HEK293 (cell line): ENCODE measurements at regions not wholly inside any gene's neighbourhood (a gene's known extent, or its start where the extent isn't known, plus 50 kb on each side); places are given as distances from the start of the nearest gene placed in this dataset.

Experiments used
- ZBTB21 ChIP-seq: fragments of 450-650 bp; formaldehyde crosslinking; IDR thresholded peaks from 2 replicates; pipeline ENCODE4 v1.5.1; 2017; ENCODE audit warnings: missing biosample characterization, missing genetic modification characterization
- ZFP37 ChIP-seq: fragments of 450-650 bp; formaldehyde crosslinking; IDR thresholded peaks from 2 replicates; pipeline ENCODE4 v1.5.1; 2016; ENCODE audit warnings: missing biosample characterization, missing genetic modification characterization
- ZIC2 ChIP-seq: fragments of 450-650 bp; formaldehyde crosslinking; IDR thresholded peaks from 2 replicates; pipeline ENCODE4 v1.5.1; 2016; ENCODE audit warnings: missing biosample characterization, missing genetic modification characterization
- ZNF121 ChIP-seq: fragments of 450-650 bp; formaldehyde crosslinking; IDR thresholded peaks from 2 replicates; pipeline ENCODE4 v1.5.1; 2016; ENCODE audit warnings: missing biosample characterization, missing genetic modification characterization
- ZNF24 ChIP-seq: fragments of 450-650 bp; formaldehyde crosslinking; IDR thresholded peaks from 2 replicates; pipeline ENCODE4 v1.5.1; 2016; ENCODE audit warnings: missing biosample characterization, missing genetic modification characterization
- ZNF311 ChIP-seq: fragments of 450-650 bp; formaldehyde crosslinking; IDR thresholded peaks from 2 replicates; pipeline ENCODE4 v1.5.1; 2017; ENCODE audit warnings: missing biosample characterization, missing genetic modification characterization, borderline replicate concordance
- ZNF843 ChIP-seq: fragments of 450-650 bp; formaldehyde crosslinking; IDR thresholded peaks from 2 replicates; pipeline ENCODE4 v1.5.1; 2016; ENCODE audit warnings: missing biosample characterization, missing genetic modification characterization
- TF ChIP-seq, protein P1 (sequence below): fragments of 450-650 bp; formaldehyde crosslinking; IDR thresholded peaks from 2 replicates; pipeline ENCODE4 v1.5.1; 2016; ENCODE audit warnings: missing biosample characterization, missing genetic modification characterization
- TF ChIP-seq, protein P2 (sequence below): fragments of 450-650 bp; formaldehyde crosslinking; IDR thresholded peaks from 2 replicates; pipeline ENCODE4 v1.5.0; 2017; ENCODE audit warnings: missing biosample characterization, missing genetic modification characterization, borderline replicate concordance
- TF ChIP-seq, protein P3 (sequence below): fragments of 450-650 bp; formaldehyde crosslinking; IDR thresholded peaks from 2 replicates; pipeline ENCODE4 v1.5.1; 2016; ENCODE audit warnings: missing biosample characterization, missing genetic modification characterization
- TF ChIP-seq, protein P4 (sequence below): fragments of 450-650 bp; formaldehyde crosslinking; IDR thresholded peaks from 2 replicates; pipeline ENCODE4 v1.5.1; 2016; ENCODE audit warnings: missing biosample characterization, missing genetic modification characterization
- TF ChIP-seq, protein P5 (sequence below): fragments of 450-650 bp; formaldehyde crosslinking; IDR thresholded peaks from 2 replicates; pipeline ENCODE4 v1.5.1; 2016; ENCODE audit warnings: missing biosample characterization, missing genetic modification characterization

DNA sequence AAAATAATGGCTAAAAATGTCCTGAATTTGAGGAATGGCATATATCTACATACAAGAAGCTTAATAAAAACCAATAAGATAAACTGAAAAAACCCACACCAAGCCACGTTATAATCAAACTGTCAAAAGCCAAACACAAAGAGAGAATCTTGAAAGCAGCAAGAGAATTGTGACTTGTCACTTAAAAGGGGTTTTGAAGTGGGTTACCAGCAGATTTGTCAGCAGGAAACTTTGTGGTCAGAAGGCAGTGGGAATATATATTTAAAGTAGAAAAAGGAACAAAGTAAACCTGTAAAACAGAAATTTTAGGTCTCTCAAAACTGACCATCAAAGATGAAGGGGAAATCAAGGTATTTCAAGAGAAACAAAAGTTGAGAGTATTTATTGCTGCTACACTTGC, 171.9 kb upstream of the CNTNAP5 start:
- TF ChIP-seq ZBTB21 (tag by site-specific recombination) (no peak), ZFP37 (tag by site-specific recombination) (no peak), ZNF121 (tag by site-specific recombination) (no peak), ZNF24 (no peak), ZIC2 (no peak), ZNF843 (no peak), ZNF311 (no peak)
- TF ChIP-seq, protein P1, sequence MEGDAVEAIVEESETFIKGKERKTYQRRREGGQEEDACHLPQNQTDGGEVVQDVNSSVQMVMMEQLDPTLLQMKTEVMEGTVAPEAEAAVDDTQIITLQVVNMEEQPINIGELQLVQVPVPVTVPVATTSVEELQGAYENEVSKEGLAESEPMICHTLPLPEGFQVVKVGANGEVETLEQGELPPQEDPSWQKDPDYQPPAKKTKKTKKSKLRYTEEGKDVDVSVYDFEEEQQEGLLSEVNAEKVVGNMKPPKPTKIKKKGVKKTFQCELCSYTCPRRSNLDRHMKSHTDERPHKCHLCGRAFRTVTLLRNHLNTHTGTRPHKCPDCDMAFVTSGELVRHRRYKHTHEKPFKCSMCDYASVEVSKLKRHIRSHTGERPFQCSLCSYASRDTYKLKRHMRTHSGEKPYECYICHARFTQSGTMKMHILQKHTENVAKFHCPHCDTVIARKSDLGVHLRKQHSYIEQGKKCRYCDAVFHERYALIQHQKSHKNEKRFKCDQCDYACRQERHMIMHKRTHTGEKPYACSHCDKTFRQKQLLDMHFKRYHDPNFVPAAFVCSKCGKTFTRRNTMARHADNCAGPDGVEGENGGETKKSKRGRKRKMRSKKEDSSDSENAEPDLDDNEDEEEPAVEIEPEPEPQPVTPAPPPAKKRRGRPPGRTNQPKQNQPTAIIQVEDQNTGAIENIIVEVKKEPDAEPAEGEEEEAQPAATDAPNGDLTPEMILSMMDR (tag by site-specific recombination), result no peak
- TF ChIP-seq, protein P2, sequence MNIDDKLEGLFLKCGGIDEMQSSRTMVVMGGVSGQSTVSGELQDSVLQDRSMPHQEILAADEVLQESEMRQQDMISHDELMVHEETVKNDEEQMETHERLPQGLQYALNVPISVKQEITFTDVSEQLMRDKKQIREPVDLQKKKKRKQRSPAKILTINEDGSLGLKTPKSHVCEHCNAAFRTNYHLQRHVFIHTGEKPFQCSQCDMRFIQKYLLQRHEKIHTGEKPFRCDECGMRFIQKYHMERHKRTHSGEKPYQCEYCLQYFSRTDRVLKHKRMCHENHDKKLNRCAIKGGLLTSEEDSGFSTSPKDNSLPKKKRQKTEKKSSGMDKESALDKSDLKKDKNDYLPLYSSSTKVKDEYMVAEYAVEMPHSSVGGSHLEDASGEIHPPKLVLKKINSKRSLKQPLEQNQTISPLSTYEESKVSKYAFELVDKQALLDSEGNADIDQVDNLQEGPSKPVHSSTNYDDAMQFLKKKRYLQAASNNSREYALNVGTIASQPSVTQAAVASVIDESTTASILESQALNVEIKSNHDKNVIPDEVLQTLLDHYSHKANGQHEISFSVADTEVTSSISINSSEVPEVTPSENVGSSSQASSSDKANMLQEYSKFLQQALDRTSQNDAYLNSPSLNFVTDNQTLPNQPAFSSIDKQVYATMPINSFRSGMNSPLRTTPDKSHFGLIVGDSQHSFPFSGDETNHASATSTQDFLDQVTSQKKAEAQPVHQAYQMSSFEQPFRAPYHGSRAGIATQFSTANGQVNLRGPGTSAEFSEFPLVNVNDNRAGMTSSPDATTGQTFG (tag by site-specific recombination), result no peak
- TF ChIP-seq, protein P3, sequence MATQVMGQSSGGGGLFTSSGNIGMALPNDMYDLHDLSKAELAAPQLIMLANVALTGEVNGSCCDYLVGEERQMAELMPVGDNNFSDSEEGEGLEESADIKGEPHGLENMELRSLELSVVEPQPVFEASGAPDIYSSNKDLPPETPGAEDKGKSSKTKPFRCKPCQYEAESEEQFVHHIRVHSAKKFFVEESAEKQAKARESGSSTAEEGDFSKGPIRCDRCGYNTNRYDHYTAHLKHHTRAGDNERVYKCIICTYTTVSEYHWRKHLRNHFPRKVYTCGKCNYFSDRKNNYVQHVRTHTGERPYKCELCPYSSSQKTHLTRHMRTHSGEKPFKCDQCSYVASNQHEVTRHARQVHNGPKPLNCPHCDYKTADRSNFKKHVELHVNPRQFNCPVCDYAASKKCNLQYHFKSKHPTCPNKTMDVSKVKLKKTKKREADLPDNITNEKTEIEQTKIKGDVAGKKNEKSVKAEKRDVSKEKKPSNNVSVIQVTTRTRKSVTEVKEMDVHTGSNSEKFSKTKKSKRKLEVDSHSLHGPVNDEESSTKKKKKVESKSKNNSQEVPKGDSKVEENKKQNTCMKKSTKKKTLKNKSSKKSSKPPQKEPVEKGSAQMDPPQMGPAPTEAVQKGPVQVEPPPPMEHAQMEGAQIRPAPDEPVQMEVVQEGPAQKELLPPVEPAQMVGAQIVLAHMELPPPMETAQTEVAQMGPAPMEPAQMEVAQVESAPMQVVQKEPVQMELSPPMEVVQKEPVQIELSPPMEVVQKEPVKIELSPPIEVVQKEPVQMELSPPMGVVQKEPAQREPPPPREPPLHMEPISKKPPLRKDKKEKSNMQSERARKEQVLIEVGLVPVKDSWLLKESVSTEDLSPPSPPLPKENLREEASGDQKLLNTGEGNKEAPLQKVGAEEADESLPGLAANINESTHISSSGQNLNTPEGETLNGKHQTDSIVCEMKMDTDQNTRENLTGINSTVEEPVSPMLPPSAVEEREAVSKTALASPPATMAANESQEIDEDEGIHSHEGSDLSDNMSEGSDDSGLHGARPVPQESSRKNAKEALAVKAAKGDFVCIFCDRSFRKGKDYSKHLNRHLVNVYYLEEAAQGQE (tag by site-specific recombination), result no peak
- TF ChIP-seq, protein P4, sequence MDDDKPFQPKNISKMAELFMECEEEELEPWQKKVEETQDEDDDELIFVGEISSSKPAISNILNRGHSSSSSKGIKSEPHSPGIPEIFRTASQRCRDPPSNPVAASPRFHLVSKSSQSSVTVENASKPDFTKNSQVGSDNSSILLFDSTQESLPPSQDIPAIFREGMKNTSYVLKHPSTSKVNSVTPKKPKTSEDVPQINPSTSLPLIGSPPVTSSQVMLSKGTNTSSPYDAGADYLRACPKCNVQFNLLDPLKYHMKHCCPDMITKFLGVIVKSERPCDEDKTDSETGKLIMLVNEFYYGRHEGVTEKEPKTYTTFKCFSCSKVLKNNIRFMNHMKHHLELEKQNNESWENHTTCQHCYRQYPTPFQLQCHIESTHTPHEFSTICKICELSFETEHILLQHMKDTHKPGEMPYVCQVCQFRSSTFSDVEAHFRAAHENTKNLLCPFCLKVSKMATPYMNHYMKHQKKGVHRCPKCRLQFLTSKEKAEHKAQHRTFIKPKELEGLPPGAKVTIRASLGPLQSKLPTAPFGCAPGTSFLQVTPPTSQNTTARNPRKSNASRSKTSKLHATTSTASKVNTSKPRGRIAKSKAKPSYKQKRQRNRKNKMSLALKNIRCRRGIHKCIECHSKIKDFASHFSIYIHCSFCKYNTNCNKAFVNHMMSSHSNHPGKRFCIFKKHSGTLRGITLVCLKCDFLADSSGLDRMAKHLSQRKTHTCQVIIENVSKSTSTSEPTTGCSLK (tag by site-specific recombination), result no peak
- TF ChIP-seq, protein P5, sequence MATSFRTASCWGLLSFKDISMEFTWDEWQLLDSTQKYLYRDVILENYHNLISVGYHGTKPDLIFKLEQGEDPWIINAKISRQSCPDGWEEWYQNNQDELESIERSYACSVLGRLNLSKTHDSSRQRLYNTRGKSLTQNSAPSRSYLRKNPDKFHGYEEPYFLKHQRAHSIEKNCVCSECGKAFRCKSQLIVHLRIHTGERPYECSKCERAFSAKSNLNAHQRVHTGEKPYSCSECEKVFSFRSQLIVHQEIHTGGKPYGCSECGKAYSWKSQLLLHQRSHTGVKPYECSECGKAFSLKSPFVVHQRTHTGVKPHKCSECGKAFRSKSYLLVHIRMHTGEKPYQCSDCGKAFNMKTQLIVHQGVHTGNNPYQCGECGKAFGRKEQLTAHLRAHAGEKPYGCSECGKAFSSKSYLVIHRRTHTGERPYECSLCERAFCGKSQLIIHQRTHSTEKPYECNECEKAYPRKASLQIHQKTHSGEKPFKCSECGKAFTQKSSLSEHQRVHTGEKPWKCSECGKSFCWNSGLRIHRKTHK (tag by site-specific recombination), result no peak
